ENCODE measurements at regions not wholly inside any gene's neighbourhood (a gene's known extent, or its start where the extent isn't known, plus 50 kb on each side); places are given as distances from the start of the nearest gene placed in this dataset.

DNA sequence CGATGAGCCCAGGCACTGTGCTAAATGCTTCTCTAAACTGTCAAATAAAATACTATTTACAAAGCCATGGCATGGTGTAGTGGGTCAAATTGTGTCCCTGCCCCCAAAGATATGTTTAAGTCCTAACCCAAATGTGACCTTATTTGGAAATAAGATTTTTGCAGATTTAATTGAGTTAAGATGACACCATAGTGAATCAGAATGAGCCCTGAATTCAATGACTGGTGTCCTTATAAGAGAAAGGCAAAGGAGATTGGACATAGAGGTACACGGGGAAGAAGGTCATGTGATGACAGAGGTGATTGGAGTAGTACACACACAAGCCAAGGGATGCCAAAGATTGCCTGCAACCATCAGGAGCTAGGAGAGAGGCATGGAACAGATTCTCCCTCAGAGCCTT is 121.6 kb upstream of the VEPH1 start:
- POLR2A ChIA-PET: no interaction called here
- no peak for ATAC-seq
- Histone ChIP-seq H3K9me3 (no peaks in the 10 kb centered on the region), H3K4me2 (no peak overlapping the region), H3K4me1 (no peaks in the 10 kb centered on the region), H3K4me3 (no peak overlapping the region), H3K27ac (no peak overlapping the region)
- 5% methylated on average over 2 of the region's 2 CpGs for WGBS (ENCODE audit: missing lambda C conversion rate)
- CTCF ChIA-PET: no interaction called here
- no peak for TF ChIP-seq ZSCAN20 (CRISPR knock-in tag; IDR thresholded peaks at IDR 0.05)
- DNase-seq (ENCODE audit: low read depth in 1 of 2, low spot score in 1 of 2): no peak
- FAIRE-seq: no peak

DNA sequence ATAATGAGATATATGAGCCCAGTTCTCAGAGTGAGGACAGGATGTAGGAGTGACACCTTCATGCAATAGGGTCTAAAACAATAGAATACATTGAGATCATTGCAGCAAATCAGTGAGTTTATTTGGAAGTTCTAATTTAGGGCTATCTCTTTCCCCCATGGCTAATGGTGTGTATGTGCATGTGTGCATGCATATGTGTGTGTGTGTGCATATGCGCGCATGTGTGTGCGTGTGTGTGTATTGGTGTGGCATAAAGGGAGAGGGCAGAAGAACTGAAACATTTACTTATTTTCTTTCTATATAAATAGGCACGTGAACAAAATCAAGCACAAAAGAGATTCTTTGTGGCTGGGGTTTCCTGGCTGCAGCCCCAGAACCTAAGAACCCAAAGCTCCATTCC is 115.7 kb upstream of the VEPH1 start:
- 72% methylated on average over 4 of the region's 4 CpGs for WGBS (ENCODE audit: missing lambda C conversion rate)
- Histone ChIP-seq H3K27ac (no peak overlapping the region), H3K4me2 (no peak overlapping the region), H3K4me1 (peaks cover 3% of the 10 kb centered on the region; the same call in 2 of the 3 replicates), H3K4me3 (no peak overlapping the region), H3K9me3 (no peaks in the 10 kb centered on the region)
- ATAC-seq (no peak), DNase-seq (ENCODE audit: low read depth in 1 of 2, low spot score in 1 of 2) (no peak), FAIRE-seq (no peak)
- TF ChIP-seq KDM5A (IDR thresholded peaks at IDR 0.05) (no peak), ZC3H11A (IDR thresholded peaks at IDR 0.05) (no peak), NR3C1 (IDR thresholded peaks at IDR 0.05) (no peak), CBX2 (IDR thresholded peaks at IDR 0.05; ENCODE audit: borderline replicate concordance, low read depth) (no peak), MAFK (IDR thresholded peaks at IDR 0.05; ENCODE audit: partially characterized antibody) (no peak), SMC3 (IDR thresholded peaks at IDR 0.05) (no peak), KDM1A (IDR thresholded peaks at IDR 0.05; ENCODE audit: low read depth) (no peak), ZFP36 (IDR thresholded peaks at IDR 0.05; ENCODE audit: borderline replicate concordance, partially characterized antibody) (no peak), TP53 (CRISPR knock-in tag; IDR thresholded peaks at IDR 0.05) (no peak), CHD4 (IDR thresholded peaks at IDR 0.05; ENCODE audit: borderline replicate concordance) (no peak), ZNF302 (CRISPR knock-in tag; IDR thresholded peaks at IDR 0.05) (no peak), EHMT2 (IDR thresholded peaks at IDR 0.05; ENCODE audit: low read depth) (no peak), PHF8 (IDR thresholded peaks at IDR 0.05; ENCODE audit: borderline replicate concordance, low read depth) (no peak), BHLHE40 (IDR thresholded peaks at IDR 0.05; ENCODE audit: low read depth, low read length) (no peak)
- TF ChIP-seq, protein P1, sequence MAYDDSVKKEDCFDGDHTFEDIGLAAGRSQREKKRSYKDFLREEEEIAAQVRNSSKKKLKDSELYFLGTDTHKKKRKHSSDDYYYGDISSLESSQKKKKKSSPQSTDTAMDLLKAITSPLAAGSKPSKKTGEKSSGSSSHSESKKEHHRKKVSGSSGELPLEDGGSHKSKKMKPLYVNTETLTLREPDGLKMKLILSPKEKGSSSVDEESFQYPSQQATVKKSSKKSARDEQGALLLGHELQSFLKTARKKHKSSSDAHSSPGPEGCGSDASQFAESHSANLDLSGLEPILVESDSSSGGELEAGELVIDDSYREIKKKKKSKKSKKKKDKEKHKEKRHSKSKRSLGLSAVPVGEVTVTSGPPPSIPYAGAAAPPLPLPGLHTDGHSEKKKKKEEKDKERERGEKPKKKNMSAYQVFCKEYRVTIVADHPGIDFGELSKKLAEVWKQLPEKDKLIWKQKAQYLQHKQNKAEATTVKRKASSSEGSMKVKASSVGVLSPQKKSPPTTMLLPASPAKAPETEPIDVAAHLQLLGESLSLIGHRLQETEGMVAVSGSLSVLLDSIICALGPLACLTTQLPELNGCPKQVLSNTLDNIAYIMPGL (CRISPR knock-in tag; IDR thresholded peaks at IDR 0.05; ENCODE audit: borderline replicate concordance): no peak
- TF ChIP-seq, protein P2, sequence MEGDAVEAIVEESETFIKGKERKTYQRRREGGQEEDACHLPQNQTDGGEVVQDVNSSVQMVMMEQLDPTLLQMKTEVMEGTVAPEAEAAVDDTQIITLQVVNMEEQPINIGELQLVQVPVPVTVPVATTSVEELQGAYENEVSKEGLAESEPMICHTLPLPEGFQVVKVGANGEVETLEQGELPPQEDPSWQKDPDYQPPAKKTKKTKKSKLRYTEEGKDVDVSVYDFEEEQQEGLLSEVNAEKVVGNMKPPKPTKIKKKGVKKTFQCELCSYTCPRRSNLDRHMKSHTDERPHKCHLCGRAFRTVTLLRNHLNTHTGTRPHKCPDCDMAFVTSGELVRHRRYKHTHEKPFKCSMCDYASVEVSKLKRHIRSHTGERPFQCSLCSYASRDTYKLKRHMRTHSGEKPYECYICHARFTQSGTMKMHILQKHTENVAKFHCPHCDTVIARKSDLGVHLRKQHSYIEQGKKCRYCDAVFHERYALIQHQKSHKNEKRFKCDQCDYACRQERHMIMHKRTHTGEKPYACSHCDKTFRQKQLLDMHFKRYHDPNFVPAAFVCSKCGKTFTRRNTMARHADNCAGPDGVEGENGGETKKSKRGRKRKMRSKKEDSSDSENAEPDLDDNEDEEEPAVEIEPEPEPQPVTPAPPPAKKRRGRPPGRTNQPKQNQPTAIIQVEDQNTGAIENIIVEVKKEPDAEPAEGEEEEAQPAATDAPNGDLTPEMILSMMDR (IDR thresholded peaks at IDR 0.05): no peak
- ChIA-PET CTCF (interaction anchor here (0.6 to 1.1 kb wide), 6 partner anchors 12 to 1173 kb away, joined by 3 to 4 read pairs (median 3); partner anchors contain the start of gene GFM1), POLR2A (no interaction called here)

DNA sequence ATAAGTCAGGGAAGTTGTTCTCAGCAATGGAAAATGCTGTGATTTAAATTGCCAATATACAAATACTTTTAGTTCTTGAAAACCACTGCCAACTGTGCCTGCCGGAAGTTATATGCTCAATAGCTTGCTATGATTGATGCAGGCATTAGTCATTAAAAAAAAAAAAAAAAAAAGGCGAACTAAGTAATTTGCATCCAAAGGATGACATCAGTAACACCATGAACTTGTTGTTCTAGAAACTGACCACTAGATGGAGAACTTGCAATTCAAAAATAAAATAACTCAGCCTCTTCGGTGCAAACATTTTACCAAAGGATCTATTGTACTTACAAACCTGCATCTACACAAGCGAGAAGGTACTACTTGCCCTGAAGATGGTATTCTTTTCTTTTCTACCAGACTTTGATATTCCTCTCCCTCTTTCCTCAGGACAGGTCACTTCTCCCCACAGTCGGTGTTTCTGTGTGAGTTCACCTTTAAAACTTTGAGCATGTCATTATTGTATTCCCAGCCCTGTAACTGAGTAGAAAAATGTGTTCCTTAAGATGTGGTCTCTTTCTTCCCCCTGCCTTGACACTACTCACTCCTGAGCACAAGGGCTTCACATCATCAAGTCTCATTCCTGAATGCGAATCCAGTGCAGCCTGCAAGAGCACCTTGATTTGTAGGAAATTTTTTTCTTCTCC is 115.0 kb upstream of the VEPH1 start:
- WGBS (ENCODE audit: missing lambda C conversion rate): 23% methylated on average over 6 of the region's 6 CpGs
- FAIRE-seq: no peak
- Histone ChIP-seq H3K4me2 (peak overlapping the region; percentile 64), H3K4me3 (0 out of 3 replicates have a peak overlapping the region, but pooled peaks have one; percentile 16), H3K27ac (no peak overlapping the region), H3K4me1 (peaks cover 3% of the 10 kb centered on the region; the same call in 2 of the 3 replicates), H3K9me3 (no peaks in the 10 kb centered on the region)
- ChIA-PET POLR2A (interaction anchor here (0.7 to 1.0 kb wide), 2 partner anchors 1027 to 1243 kb away, joined by 3 to 4 read pairs; no protein-coding TSS in a partner anchor), CTCF (interaction anchor here (0.6 to 4.4 kb wide), 12 partner anchors 11 to 1502 kb away, joined by 3 to 21 read pairs (median 4); no protein-coding TSS in a partner anchor)
- peak; percentile 45 to 72; a peak in 5 of 6 replicates for ATAC-seq
- DNase-seq (ENCODE audit: low read depth in 1 of 2, low spot score in 1 of 2): peak; percentile 37 to 56
- no peak for TF ChIP-seq KDM1A (IDR thresholded peaks at IDR 0.05; ENCODE audit: low read depth)
- TF ChIP-seq NPAS2 (CRISPR knock-in tag; IDR thresholded peaks at IDR 0.05; ENCODE audit: borderline replicate concordance): no peak
- TF ChIP-seq, protein P2 (IDR thresholded peaks at IDR 0.05): peak; percentile 86
- no peak for TF ChIP-seq POLR2AphosphoS2 (conservative IDR thresholded peaks at IDR 0.05; ENCODE audit: low read length)
- TF ChIP-seq, protein P3, sequence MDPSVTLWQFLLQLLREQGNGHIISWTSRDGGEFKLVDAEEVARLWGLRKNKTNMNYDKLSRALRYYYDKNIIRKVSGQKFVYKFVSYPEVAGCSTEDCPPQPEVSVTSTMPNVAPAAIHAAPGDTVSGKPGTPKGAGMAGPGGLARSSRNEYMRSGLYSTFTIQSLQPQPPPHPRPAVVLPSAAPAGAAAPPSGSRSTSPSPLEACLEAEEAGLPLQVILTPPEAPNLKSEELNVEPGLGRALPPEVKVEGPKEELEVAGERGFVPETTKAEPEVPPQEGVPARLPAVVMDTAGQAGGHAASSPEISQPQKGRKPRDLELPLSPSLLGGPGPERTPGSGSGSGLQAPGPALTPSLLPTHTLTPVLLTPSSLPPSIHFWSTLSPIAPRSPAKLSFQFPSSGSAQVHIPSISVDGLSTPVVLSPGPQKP (IDR thresholded peaks at IDR 0.05; ENCODE audit: low read depth, low read length): no peak
- no peak for TF ChIP-seq CHD2 (IDR thresholded peaks at IDR 0.05; ENCODE audit: low read length, partially characterized antibody)
- no peak for TF ChIP-seq ZFP36 (IDR thresholded peaks at IDR 0.05; ENCODE audit: borderline replicate concordance, partially characterized antibody)
- TF ChIP-seq EHMT2 (IDR thresholded peaks at IDR 0.05; ENCODE audit: low read depth): no peak
- no peak for TF ChIP-seq HOXB13 (CRISPR knock-in tag; IDR thresholded peaks at IDR 0.05; ENCODE audit: low read depth)
- TF ChIP-seq FOXS1 (CRISPR knock-in tag; IDR thresholded peaks at IDR 0.05): no peak
- no peak for TF ChIP-seq FOSL2 (IDR thresholded peaks at IDR 0.05)
- TF ChIP-seq FOSL2 (CRISPR knock-in tag; IDR thresholded peaks at IDR 0.05): peak; percentile 52
- no peak for TF ChIP-seq EHF (CRISPR knock-in tag; IDR thresholded peaks at IDR 0.05)
